Gastrocnemius medialis (tissue), 4 donors: ENCODE measurements at regions not wholly inside any gene's neighbourhood (a gene's known extent, or its start where the extent isn't known, plus 50 kb on each side); places are given as distances from the start of the nearest gene placed in this dataset.

Source experiments
- ATAC-seq, 2 donors: fragments of 150-250 bp; one replicate each; pipeline ENCODE4 v1.9.1; 2016
- DNase-seq, 2 donors: peaks; one replicate each; pipeline ENCODE4 v3.0.0-alpha.2; 2019
- H3K27ac ChIP-seq, 4 donors: fragments of 200-600 bp; sonication (generic); 1 replicate in 1 of 4; 2 replicates in 3 of 4; pipeline ENCODE4 v1.5.1; 2016 to 2018; ENCODE audit warnings: mild to moderate bottlenecking in 2 of 4, moderate library complexity in 1 of 4
- H3K27me3 ChIP-seq, 3 donors: fragments of 200-600 bp; sonication (generic) in 2 of 3; 1 replicate in 1 of 3; 2 replicates in 2 of 3; pipeline versions ENCODE4 v1.5.1 to v1.6.0; 2016 to 2019; ENCODE audit warnings: mild to moderate bottlenecking in 1 of 3, moderate library complexity in 1 of 3
- H3K36me3 ChIP-seq, 2 donors: fragments of 200-600 bp; sonication (generic) in 1 of 2; one replicate each; pipeline ENCODE4 v1.5.1; 2017 to 2018
- H3K4me1 ChIP-seq, 2 donors: fragments of 200-600 bp; sonication (generic) in 1 of 2; one replicate each; pipeline ENCODE4 v1.5.1; 2016 to 2017; ENCODE audit warnings: mild to moderate bottlenecking in 2 of 2
- H3K4me3 ChIP-seq, 4 donors: fragments of 200-600 bp; sonication (generic) in 3 of 4; 1 replicate in 1 of 4; 2 replicates in 3 of 4; pipeline ENCODE4 v1.5.1; 2016 to 2019; ENCODE audit warnings: mild to moderate bottlenecking in 2 of 4
- H3K9me3 ChIP-seq, 3 donors: fragments of 200-600 bp; sonication (generic) in 2 of 3; 1 replicate in 1 of 3; 2 replicates in 2 of 3; pipeline ENCODE4 v1.5.1; 2016 to 2019
- CTCF ChIP-seq, 5 experiments: fragments of 450-650 bp in 3 of 5; fragments of 200-600 bp in 2 of 5; sonication (generic) in 2 of 5; IDR thresholded peaks in 4 of 5; conservative IDR thresholded peaks in 1 of 5; 1 replicate in 4 of 5; 2 replicates in 1 of 5; pipeline ENCODE4 v1.5.1; 2016 to 2019; ENCODE audit warnings: antibody characterized with exemption in 5 of 5, mild to moderate bottlenecking in 3 of 5, moderate library complexity in 3 of 5
- POLR2A ChIP-seq, 2 donors: fragments of 450-650 bp; IDR thresholded peaks; one replicate each; pipeline ENCODE4 v1.6.1; 2017; ENCODE audit warnings: antibody characterized with exemption in 2 of 2, mild to moderate bottlenecking in 2 of 2, moderate library complexity in 2 of 2
- in situ Hi-C, 4 donors: fragments of 200-750 bp; cut with MboI; loops; one replicate each; pipeline versions ENCODE4 v1.15.0 to v1.8.0; 2017; ENCODE audit warnings: low sequenced_read_pairs in 4 of 4
- intact Hi-C: fragments of 100-400 bp; cut with DNase I; formaldehyde crosslinking; loops from one replicate; pipeline ENCODE4 v1.15.1; 2023; ENCODE audit warnings: low total_unique reads

- Histone ChIP-seq H3K4me3 (no peak overlapping the region), H3K27ac (no peak overlapping the region), H3K4me1 (no peaks in the 10 kb centered on the region), H3K27me3 (no peaks in the 10 kb centered on the region), H3K36me3 (no peaks in the 10 kb centered on the region), H3K9me3 (no peaks in the 10 kb centered on the region)
- no peak for ATAC-seq
- intact Hi-C loops (no loop called here), in situ Hi-C loops (no loop called here)
- no peak for DNase-seq
- TF ChIP-seq POLR2A (IDR thresholded peaks at IDR 0.05) (no peak), CTCF (IDR thresholded peaks at IDR 0.05 in 4 of 5, conservative IDR thresholded peaks at IDR 0.05 in 1 of 5) (no peak)
Measured at GRCh38 chr2:164146441-164146840, 410.6 kb upstream of the FIGN start.

- Histone ChIP-seq H3K9me3 (no peaks in the 10 kb centered on the region), H3K4me3 (no peak overlapping the region), H3K27ac (no peak overlapping the region), H3K27me3 (no peaks in the 10 kb centered on the region), H3K4me1 (no peaks in the 10 kb centered on the region), H3K36me3 (no peaks in the 10 kb centered on the region)
- ATAC-seq (no peak), DNase-seq (no peak)
- TF ChIP-seq POLR2A (IDR thresholded peaks at IDR 0.05) = no peak
- TF ChIP-seq CTCF (IDR thresholded peaks at IDR 0.05 in 4 of 5, conservative IDR thresholded peaks at IDR 0.05 in 1 of 5) = no peak
- in situ Hi-C loops (no loop called here), intact Hi-C loops (no loop called here)
Measured at GRCh38 chr2:164145093-164145987, 409.5 kb upstream of the FIGN start.

- TF ChIP-seq POLR2A (IDR thresholded peaks at IDR 0.05) (no peak), CTCF (IDR thresholded peaks at IDR 0.05 in 4 of 5, conservative IDR thresholded peaks at IDR 0.05 in 1 of 5) (no peak)
- in situ Hi-C loops = no loop called here
- intact Hi-C loops = no loop called here
Measured at GRCh38 chr2:164143183-164143930, 407.5 kb upstream of the FIGN start.

GRCh38 chr2:164142755-164143154 is 406.9 kb upstream of the FIGN start:
- no peak for TF ChIP-seq CTCF (IDR thresholded peaks at IDR 0.05 in 4 of 5, conservative IDR thresholded peaks at IDR 0.05 in 1 of 5)
- no peak for TF ChIP-seq POLR2A (IDR thresholded peaks at IDR 0.05)
- H3K27ac ChIP-seq = no peak overlapping the region
- no peak for ATAC-seq
- no peak overlapping the region for H3K4me3 ChIP-seq
- no peaks in the 10 kb centered on the region for H3K36me3 ChIP-seq
- in situ Hi-C loops = no loop called here
- no peaks in the 10 kb centered on the region for H3K27me3 ChIP-seq
- DNase-seq = no peak
- H3K4me1 ChIP-seq = no peaks in the 10 kb centered on the region
- intact Hi-C loops = no loop called here
- no peaks in the 10 kb centered on the region for H3K9me3 ChIP-seq

More at GRCh38 chr2:164143183-164143930, 407.5 kb upstream of the FIGN start:
- Histone ChIP-seq H3K9me3 (no peaks in the 10 kb centered on the region), H3K36me3 (no peaks in the 10 kb centered on the region), H3K4me1 (no peaks in the 10 kb centered on the region), H3K4me3 (no peak overlapping the region), H3K27ac (no peak overlapping the region), H3K27me3 (no peaks in the 10 kb centered on the region)
- DNase-seq (no peak), ATAC-seq (no peak)
